ENCODE measurements at regions not wholly inside any gene's neighbourhood (a gene's known extent, or its start where the extent isn't known, plus 50 kb on each side); places are given as distances from the start of the nearest gene placed in this dataset.

DNA sequence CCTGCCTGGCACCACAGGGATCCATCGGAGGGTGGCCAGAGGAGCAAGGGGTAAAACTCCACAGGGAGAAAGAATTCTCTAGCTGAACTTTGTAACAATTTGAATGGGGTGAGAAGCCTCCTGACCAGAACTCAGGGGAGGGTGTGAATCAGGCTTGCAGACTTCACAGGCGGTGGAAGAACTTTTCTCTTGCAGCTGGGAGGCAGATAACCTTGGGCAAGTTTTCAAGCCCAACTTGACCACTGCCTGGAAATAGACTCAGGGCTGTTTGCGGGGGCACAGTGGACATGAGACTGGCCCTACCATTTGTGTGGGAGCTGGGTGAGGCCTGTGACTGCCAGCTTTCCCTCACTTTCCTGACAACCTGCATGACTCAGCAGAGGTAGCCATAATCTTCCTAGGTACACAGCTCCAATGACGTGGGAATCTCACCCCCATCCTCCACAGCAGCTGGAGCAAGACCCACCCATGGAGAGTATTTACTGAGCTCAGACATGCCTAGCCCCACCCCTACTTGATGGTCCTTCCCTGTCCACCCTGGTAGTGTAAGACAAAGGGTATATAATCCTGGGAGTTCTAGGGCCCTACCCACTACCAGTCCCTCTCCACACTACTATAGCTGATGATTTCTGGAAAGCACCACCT, 210.0 kb upstream of the AGTR2 start:
- no peak for ATAC-seq
- TF ChIP-seq ISL1 (CRISPR knock-in tag; IDR thresholded peaks at IDR 0.05) (no peak), PPARA (CRISPR knock-in tag; IDR thresholded peaks at IDR 0.05; ENCODE audit: borderline replicate concordance) (no peak), RARB (CRISPR knock-in tag; IDR thresholded peaks at IDR 0.05) (no peak), BACH2 (CRISPR knock-in tag; IDR thresholded peaks at IDR 0.05; ENCODE audit: borderline replicate concordance) (no peak), ZC3H10 (CRISPR knock-in tag; IDR thresholded peaks at IDR 0.05) (no peak), ZNF70 (CRISPR knock-in tag; IDR thresholded peaks at IDR 0.05) (no peak), ZNF8 (CRISPR knock-in tag; IDR thresholded peaks at IDR 0.05) (no peak), PATZ1 (CRISPR knock-in tag; IDR thresholded peaks at IDR 0.05; ENCODE audit: borderline replicate concordance) (no peak), SNAI2 (CRISPR knock-in tag; IDR thresholded peaks at IDR 0.05) (no peak), GLIS3 (CRISPR knock-in tag; IDR thresholded peaks at IDR 0.05) (no peak), TOX (CRISPR knock-in tag; IDR thresholded peaks at IDR 0.05; ENCODE audit: borderline replicate concordance) (no peak)

DNA sequence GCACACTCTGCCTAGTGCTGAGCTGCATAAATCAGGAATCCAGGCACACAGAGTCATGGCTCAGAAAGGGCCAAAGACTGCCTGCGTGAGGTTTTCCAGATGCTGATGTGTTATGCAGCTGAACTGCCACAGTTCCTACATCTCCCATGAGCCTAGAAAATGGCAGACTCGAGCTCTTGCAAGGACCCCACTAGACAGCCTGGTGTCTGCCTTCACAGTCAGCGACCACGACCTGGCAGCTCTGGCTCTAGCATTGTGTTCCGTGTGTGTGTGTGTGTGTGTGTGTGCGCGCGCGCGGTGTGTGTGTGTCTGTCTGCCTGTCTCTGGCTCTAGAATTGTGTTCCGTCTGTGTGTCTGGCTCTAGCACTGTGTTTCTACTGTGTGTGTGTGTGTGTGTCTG, 203.6 kb upstream of the AGTR2 start:
- peak; percentile 24 for ATAC-seq
- TF ChIP-seq, protein P1, sequence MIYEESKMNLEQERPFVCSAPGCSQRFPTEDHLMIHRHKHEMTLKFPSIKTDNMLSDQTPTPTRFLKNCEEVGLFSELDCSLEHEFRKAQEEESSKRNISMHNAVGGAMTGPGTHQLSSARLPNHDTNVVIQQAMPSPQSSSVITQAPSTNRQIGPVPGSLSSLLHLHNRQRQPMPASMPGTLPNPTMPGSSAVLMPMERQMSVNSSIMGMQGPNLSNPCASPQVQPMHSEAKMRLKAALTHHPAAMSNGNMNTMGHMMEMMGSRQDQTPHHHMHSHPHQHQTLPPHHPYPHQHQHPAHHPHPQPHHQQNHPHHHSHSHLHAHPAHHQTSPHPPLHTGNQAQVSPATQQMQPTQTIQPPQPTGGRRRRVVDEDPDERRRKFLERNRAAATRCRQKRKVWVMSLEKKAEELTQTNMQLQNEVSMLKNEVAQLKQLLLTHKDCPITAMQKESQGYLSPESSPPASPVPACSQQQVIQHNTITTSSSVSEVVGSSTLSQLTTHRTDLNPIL (CRISPR knock-in tag; IDR thresholded peaks at IDR 0.05; ENCODE audit: low read depth) = no peak
- TF ChIP-seq, protein P2, sequence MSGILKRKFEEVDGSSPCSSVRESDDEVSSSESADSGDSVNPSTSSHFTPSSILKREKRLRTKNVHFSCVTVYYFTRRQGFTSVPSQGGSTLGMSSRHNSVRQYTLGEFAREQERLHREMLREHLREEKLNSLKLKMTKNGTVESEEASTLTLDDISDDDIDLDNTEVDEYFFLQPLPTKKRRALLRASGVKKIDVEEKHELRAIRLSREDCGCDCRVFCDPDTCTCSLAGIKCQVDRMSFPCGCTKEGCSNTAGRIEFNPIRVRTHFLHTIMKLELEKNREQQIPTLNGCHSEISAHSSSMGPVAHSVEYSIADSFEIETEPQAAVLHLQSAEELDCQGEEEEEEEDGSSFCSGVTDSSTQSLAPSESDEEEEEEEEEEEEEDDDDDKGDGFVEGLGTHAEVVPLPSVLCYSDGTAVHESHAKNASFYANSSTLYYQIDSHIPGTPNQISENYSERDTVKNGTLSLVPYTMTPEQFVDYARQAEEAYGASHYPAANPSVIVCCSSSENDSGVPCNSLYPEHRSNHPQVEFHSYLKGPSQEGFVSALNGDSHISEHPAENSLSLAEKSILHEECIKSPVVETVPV (CRISPR knock-in tag; IDR thresholded peaks at IDR 0.05) = no peak

DNA sequence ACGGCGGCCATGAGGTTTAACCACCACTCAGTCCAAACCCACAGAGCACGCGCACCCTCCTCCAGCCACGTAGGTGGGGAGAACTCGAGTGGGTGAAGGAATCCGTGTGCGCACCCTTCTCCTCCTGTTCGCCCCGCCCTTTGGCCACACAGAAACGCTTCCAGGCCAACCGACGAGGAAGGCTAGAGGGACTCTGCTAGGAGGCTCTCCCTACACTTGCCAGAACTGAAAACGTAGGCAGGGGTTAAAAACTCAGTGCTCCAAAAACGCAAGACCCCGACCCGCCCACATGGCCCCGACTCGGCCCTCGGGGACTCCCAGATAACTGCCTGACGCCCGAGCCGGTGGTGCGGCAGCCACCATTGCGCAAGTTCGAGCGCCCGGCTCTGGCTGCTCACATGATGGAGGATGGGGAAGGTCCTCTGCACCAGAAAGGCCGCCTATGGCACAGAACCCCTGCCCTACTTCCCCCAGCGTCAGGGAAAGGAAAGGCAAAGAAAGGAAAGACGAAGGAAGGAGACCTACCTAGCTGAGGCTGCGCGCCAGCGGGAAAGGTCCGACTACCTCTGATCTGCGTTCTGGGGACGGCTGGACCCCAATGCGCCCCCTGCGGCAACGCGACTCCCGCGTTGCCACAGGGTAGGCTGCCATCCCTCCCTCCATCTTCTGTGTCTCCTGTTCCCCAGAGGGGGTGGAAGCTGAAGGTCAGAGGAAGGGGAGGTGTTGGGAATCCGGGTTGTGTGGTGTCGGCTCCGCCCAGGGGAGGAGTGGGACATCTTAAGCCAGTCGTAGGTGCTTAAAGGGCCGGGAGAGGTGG, 201.9 kb upstream of the AGTR2 start:
- ATAC-seq = peak; percentile 94
- TF ChIP-seq OSR1 (CRISPR knock-in tag; IDR thresholded peaks at IDR 0.05) (no peak), ISL1 (CRISPR knock-in tag; IDR thresholded peaks at IDR 0.05) (no peak)

- ATAC-seq = no peak
- no peak for TF ChIP-seq BACH2 (CRISPR knock-in tag; IDR thresholded peaks at IDR 0.05; ENCODE audit: borderline replicate concordance)
- no peak for TF ChIP-seq ZNF565 (CRISPR knock-in tag; conservative IDR thresholded peaks at IDR 0.05; ENCODE audit: low read depth)
- TF ChIP-seq POU6F1 (CRISPR knock-in tag; IDR thresholded peaks at IDR 0.05; ENCODE audit: borderline replicate concordance, low read depth) = no peak
- TF ChIP-seq OSR1 (CRISPR knock-in tag; IDR thresholded peaks at IDR 0.05) = no peak
- TF ChIP-seq SNAI2 (CRISPR knock-in tag; IDR thresholded peaks at IDR 0.05) = no peak
- no peak for TF ChIP-seq TSHZ2 (CRISPR knock-in tag; IDR thresholded peaks at IDR 0.05)
- TF ChIP-seq ZFP3 (CRISPR knock-in tag; IDR thresholded peaks at IDR 0.05) = no peak
- no peak for TF ChIP-seq PATZ1 (CRISPR knock-in tag; IDR thresholded peaks at IDR 0.05; ENCODE audit: borderline replicate concordance)
- TF ChIP-seq TCF4 (CRISPR knock-in tag; IDR thresholded peaks at IDR 0.05; ENCODE audit: borderline replicate concordance) = no peak
- no peak for TF ChIP-seq ISL1 (CRISPR knock-in tag; IDR thresholded peaks at IDR 0.05)
- no peak for TF ChIP-seq ZNF8 (CRISPR knock-in tag; IDR thresholded peaks at IDR 0.05)
- no peak for TF ChIP-seq ZFP30 (CRISPR knock-in tag; IDR thresholded peaks at IDR 0.05)
- no peak for TF ChIP-seq ARNTL (CRISPR knock-in tag; IDR thresholded peaks at IDR 0.05; ENCODE audit: borderline replicate concordance, low read depth)
- no peak for TF ChIP-seq ZNF70 (CRISPR knock-in tag; IDR thresholded peaks at IDR 0.05)
- TF ChIP-seq, protein P2 (CRISPR knock-in tag; IDR thresholded peaks at IDR 0.05) = no peak
- no peak for TF ChIP-seq PPARA (CRISPR knock-in tag; IDR thresholded peaks at IDR 0.05; ENCODE audit: borderline replicate concordance)
- no peak for TF ChIP-seq TOX (CRISPR knock-in tag; IDR thresholded peaks at IDR 0.05; ENCODE audit: borderline replicate concordance)
These were observed 199.8 kb upstream of the AGTR2 start for GRCh38 chrX:115970718-115971117.
